Mammary epithelial cell (primary cell): ENCODE measurements at regions not wholly inside any gene's neighbourhood (a gene's known extent, or its start where the extent isn't known, plus 50 kb on each side); places are given as distances from the start of the nearest gene placed in this dataset.

Experiments
- CTCF ChIP-seq, 2 donors: IDR thresholded peaks in 1 of 2; conservative IDR thresholded peaks in 1 of 2; 2 replicates each; pipeline ENCODE4 v1.5.1; 2011 to 2012; ENCODE audit warnings: inconsistent platforms in 2 of 2, low read length in 2 of 2, mild to moderate bottlenecking in 2 of 2, control low read depth in 1 of 2, low read depth in 1 of 2; ENCODE audit not compliant: insufficient read depth in 1 of 2; ENCODE audit errors: extremely low read depth in 1 of 2
- EZH2 ChIP-seq: IDR thresholded peaks from 2 replicates; pipeline ENCODE4 v1.6.1; 2012; ENCODE audit warnings: low read length, inconsistent platforms, borderline replicate concordance

- TF ChIP-seq CTCF (conservative IDR thresholded peaks at IDR 0.05 in 1 of 2, IDR thresholded peaks at IDR 0.05 in 1 of 2; ENCODE audit: extremely low read depth in 1 of 2, insufficient read depth in 1 of 2, low read depth in 1 of 2, low read length in 2 of 2) = no peak
- no peak for TF ChIP-seq EZH2
Observed at GRCh38 chr12:124656947-124657434, 89.6 kb upstream of the NCOR2 start.
